Kidney (tissue), 13 donors: ENCODE measurements at regions not wholly inside any gene's neighbourhood (a gene's known extent, or its start where the extent isn't known, plus 50 kb on each side); places are given as distances from the start of the nearest gene placed in this dataset.

Experiments
- DNase-seq, 5 donors: peaks; one replicate each; pipeline ENCODE4 v3.0.0-alpha.2; 2013 to 2020
- FAIRE-seq: peaks from 2 replicates; lab custom pipeline; 2012; peaks lifted over from hg19 to GRCh38; lab: Jason Lieb, UNC
- H3K27ac ChIP-seq, 2 donors: one replicate each; pipeline ENCODE4 v1.7.0; 2013; ENCODE audit warnings: low read depth in 2 of 2, low read length in 2 of 2, inconsistent platforms in 1 of 2
- H3K27me3 ChIP-seq: one replicate; pipeline ENCODE4 v1.7.1; 2013; ENCODE audit warnings: low read length, inconsistent platforms; ENCODE audit not compliant: control insufficient read depth, insufficient read depth
- H3K36me3 ChIP-seq, 3 donors: one replicate each; pipeline versions ENCODE4 v1.7.0 to v1.7.1; 2013; ENCODE audit warnings: low read length in 3 of 3, control low read depth in 1 of 3, inconsistent platforms in 1 of 3; ENCODE audit not compliant: insufficient read depth in 3 of 3, control insufficient read depth in 2 of 3
- H3K4me1 ChIP-seq, 3 donors: one replicate each; pipeline versions ENCODE4 v1.7.0 to v1.7.1; 2013; ENCODE audit warnings: low read length in 3 of 3, inconsistent platforms in 1 of 3, low read depth in 1 of 3; ENCODE audit not compliant: control insufficient read depth in 2 of 3, insufficient read depth in 2 of 3
- H3K4me3 ChIP-seq, 3 donors: one replicate each; pipeline versions ENCODE4 v1.7.0 to v1.8.1; 2013; ENCODE audit warnings: low read length in 3 of 3, control low read depth in 1 of 3, inconsistent platforms in 1 of 3
- H3K9ac ChIP-seq, 3 donors: one replicate each; pipeline versions ENCODE4 v1.7.0 to v1.7.1; 2013; ENCODE audit warnings: low read length in 3 of 3, control low read depth in 1 of 3, inconsistent platforms in 1 of 3
- H3K9me3 ChIP-seq, 3 donors: one replicate each; pipeline versions ENCODE4 v1.7.0 to v1.7.1; 2013; ENCODE audit warnings: low read length in 3 of 3, control low read depth in 1 of 3, inconsistent platforms in 1 of 3; ENCODE audit not compliant: control insufficient read depth in 2 of 3, insufficient read depth in 1 of 3
- intact Hi-C: fragments of 100-400 bp; cut with DNase I; formaldehyde crosslinking; loops from one replicate; pipeline ENCODE4 v1.11.1; 2022
- TF ChIP-seq, protein P1 (sequence below): IDR thresholded peaks from 3 replicates; pipeline ENCODE4 v1.5.1; 2012; ENCODE audit warnings: mild to moderate bottlenecking, moderate library complexity, borderline replicate concordance; ENCODE audit not compliant: insufficient read depth; ENCODE audit errors: extremely low read depth
- donor health status: control.
- donor health status: control.
- donor health status: control.
- donor health status: control.
- donor health status: control.
- donor health status: DM: yes; HTN: yes; CAD: no.
- donor health status: Normal renal cell carcinoma (clear cell type).

DNA sequence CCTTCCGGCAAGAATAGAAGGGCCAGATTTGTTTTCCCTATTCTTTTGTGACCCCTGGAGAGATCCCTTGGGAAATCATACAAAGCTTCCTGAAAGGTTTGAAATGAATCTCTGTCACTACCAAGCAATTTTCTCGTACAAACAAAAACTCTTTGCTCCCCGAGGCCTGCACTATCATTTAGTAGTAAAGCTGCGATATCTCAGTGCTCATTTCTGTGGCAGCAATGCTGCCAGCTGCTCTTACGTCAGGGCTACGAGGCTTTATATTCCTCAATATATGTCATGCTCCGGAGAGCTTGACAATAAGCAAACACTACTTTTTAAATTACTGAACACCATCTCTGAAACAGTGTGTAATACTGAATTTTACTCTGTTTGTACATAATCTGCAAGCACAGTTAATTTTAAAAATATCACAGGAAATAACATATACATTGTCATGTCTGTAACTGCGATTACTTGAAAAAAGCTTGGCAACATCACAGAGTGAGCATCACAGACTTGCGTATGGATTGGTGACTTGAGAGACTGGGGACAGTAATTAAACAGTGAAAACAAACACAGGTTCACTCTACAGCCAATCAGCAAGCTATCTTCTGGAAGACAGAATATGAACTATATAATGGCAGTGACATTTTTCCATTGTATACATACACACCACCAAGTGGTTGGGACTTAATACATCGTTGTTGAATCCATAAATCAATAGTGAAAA is 403.3 kb upstream of the NETO1 start:
- intact Hi-C loops = no loop called here
- H3K36me3 ChIP-seq = no peaks in the 10 kb centered on the region
- TF ChIP-seq, protein P1, sequence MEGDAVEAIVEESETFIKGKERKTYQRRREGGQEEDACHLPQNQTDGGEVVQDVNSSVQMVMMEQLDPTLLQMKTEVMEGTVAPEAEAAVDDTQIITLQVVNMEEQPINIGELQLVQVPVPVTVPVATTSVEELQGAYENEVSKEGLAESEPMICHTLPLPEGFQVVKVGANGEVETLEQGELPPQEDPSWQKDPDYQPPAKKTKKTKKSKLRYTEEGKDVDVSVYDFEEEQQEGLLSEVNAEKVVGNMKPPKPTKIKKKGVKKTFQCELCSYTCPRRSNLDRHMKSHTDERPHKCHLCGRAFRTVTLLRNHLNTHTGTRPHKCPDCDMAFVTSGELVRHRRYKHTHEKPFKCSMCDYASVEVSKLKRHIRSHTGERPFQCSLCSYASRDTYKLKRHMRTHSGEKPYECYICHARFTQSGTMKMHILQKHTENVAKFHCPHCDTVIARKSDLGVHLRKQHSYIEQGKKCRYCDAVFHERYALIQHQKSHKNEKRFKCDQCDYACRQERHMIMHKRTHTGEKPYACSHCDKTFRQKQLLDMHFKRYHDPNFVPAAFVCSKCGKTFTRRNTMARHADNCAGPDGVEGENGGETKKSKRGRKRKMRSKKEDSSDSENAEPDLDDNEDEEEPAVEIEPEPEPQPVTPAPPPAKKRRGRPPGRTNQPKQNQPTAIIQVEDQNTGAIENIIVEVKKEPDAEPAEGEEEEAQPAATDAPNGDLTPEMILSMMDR = no peak
- H3K27ac ChIP-seq = no peak overlapping the region
- H3K4me1 ChIP-seq = no peaks in the 10 kb centered on the region
- FAIRE-seq (no peak), DNase-seq (no peak)
- H3K4me3 ChIP-seq = no peak overlapping the region
- H3K27me3 ChIP-seq = no peaks in the 10 kb centered on the region
- H3K9me3 ChIP-seq = no peaks in the 10 kb centered on the region
- H3K9ac ChIP-seq = no peak overlapping the region

GRCh38 chr18:73264562-73264921 is 396.8 kb upstream of the NETO1 start:
- FAIRE-seq = no peak
- no peaks in the 10 kb centered on the region for H3K27me3 ChIP-seq
- H3K9me3 ChIP-seq = no peaks in the 10 kb centered on the region
- no peaks in the 10 kb centered on the region for H3K4me1 ChIP-seq
- intact Hi-C loops = no loop called here
- DNase-seq = no peak
- no peak overlapping the region for H3K9ac ChIP-seq
- H3K36me3 ChIP-seq = no peaks in the 10 kb centered on the region
- H3K27ac ChIP-seq = no peak overlapping the region
- H3K4me3 ChIP-seq = no peak overlapping the region
- TF ChIP-seq, protein P1 = no peak

DNA sequence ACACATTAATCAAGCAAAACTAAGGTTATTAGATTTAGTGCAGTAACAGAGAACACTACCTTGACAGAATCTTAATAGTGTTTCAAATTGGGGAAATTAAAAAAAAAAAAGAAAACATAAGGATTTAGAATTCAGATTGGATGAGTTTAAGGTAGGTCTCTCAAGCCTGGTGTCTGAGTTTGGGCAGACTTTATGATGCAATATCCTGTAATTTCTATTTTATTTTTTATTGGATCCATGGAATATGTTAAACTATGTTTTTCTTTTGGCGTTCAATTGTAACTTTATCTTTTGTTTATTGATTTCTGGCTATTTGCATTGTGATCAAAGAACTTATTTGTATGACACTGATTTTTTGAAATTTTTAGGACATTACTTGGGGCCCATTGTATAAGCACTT is 394.1 kb upstream of the NETO1 start:
- DNase-seq (no peak), FAIRE-seq (no peak)
- Histone ChIP-seq H3K27ac (no peak overlapping the region), H3K4me3 (no peak overlapping the region), H3K36me3 (no peaks in the 10 kb centered on the region), H3K27me3 (no peaks in the 10 kb centered on the region), H3K9me3 (no peaks in the 10 kb centered on the region), H3K9ac (no peak overlapping the region), H3K4me1 (no peaks in the 10 kb centered on the region)
- intact Hi-C loops = no loop called here
- TF ChIP-seq, protein P1 = no peak

- no peaks in the 10 kb centered on the region for H3K4me1 ChIP-seq
- H3K27me3 ChIP-seq = no peaks in the 10 kb centered on the region
- FAIRE-seq (no peak), DNase-seq (no peak)
- no peaks in the 10 kb centered on the region for H3K36me3 ChIP-seq
- no peak overlapping the region for H3K4me3 ChIP-seq
- intact Hi-C loops = no loop called here
- no peaks in the 10 kb centered on the region for H3K9me3 ChIP-seq
- TF ChIP-seq, protein P1 = no peak
- no peak overlapping the region for H3K9ac ChIP-seq
- no peak overlapping the region for H3K27ac ChIP-seq
These were observed 393.5 kb upstream of the NETO1 start for GRCh38 chr18:73261243-73261642.
